Endothelial cell of umbilical vein (primary cell): ENCODE measurements at regions not wholly inside any gene's neighbourhood (a gene's known extent, or its start where the extent isn't known, plus 50 kb on each side); places are given as distances from the start of the nearest gene placed in this dataset.

Experiments used
- BruUV-seq: library from RNA; stranded (reverse); fragments of 400-500 nt; replicated peaks from 2 replicates; lab custom pipeline; 2021; lab: Mats Ljungman, UMichigan
- CTCF ChIA-PET: fragments of 300-600, 350-600 bp; sonication (Branson Sonifier 250); formaldehyde crosslinking; loops from one replicate; lab custom pipeline; 2021; ENCODE audit warnings: antibody characterized with exemption, inconsistent platforms; lab: Charles Lee
- POLR2A ChIA-PET: fragments of 300-600, 350-600 bp; sonication (Branson Sonifier 250); formaldehyde crosslinking; loops from one replicate; lab custom pipeline; 2021; ENCODE audit warnings: antibody characterized with exemption, inconsistent platforms; lab: Charles Lee
- DNase-seq: peaks from one replicate; pipeline ENCODE4 v3.0.0-alpha.2; 2011; ENCODE audit warnings: low read depth, low spot score
- FAIRE-seq: peaks from 2 replicates; lab custom pipeline; 2011; peaks lifted over from hg19 to GRCh38; lab: Jason Lieb, UNC
- H2AFZ ChIP-seq: 2 replicates; pipeline ENCODE4 v1.6.0; 2012; ENCODE audit warnings: low read depth, low read length, control low read depth, inconsistent platforms
- H3K27ac ChIP-seq: 2 replicates; pipeline ENCODE4 v1.5.1; 2011; ENCODE audit warnings: low read depth, mild to moderate bottlenecking, control low read depth, low read length, moderate library complexity; ENCODE audit not compliant: insufficient read depth
- H3K27me3 ChIP-seq, 2 experiments: 2 replicates each; pipeline versions ENCODE4 v1.6.0 to v1.6.1; 2011; ENCODE audit warnings: low read length in 2 of 2, mixed read lengths in 1 of 2; ENCODE audit not compliant: control insufficient read depth in 2 of 2, insufficient read depth in 2 of 2
- H3K36me3 ChIP-seq, 2 experiments: 2 replicates in 1 of 2; 3 replicates in 1 of 2; pipeline ENCODE4 v1.5.1; 2011; ENCODE audit warnings: low read length in 2 of 2, mild to moderate bottlenecking in 1 of 2, moderate library complexity in 1 of 2; ENCODE audit not compliant: control insufficient read depth in 2 of 2, insufficient read depth in 2 of 2; ENCODE audit errors: extremely low read depth in 1 of 2
- H3K4me1 ChIP-seq: 3 replicates; pipeline ENCODE4 v1.5.1; 2011; ENCODE audit warnings: mild to moderate bottlenecking, low read length; ENCODE audit not compliant: control insufficient read depth, insufficient read depth; ENCODE audit errors: extremely low read depth
- H3K4me2 ChIP-seq: 2 replicates; pipeline ENCODE4 v1.6.1; 2011; ENCODE audit warnings: low read length, control low read depth, mixed read lengths; ENCODE audit not compliant: insufficient read depth
- H3K4me3 ChIP-seq, 3 experiments: fragments of 200-600 bp in 1 of 3; sonication (generic), shearing (Covaris generic) in 1 of 3; replicated peaks in 1 of 3; 2 replicates each; pipeline ENCODE4 v1.5.1; 2011 to 2016; ENCODE audit warnings: control low read depth in 3 of 3, low read length in 3 of 3, mild to moderate bottlenecking in 2 of 3, inconsistent platforms in 1 of 3, low read depth in 1 of 3, moderate library complexity in 1 of 3; ENCODE audit not compliant: insufficient read depth in 1 of 3
- H3K79me2 ChIP-seq: 2 replicates; pipeline ENCODE4 v1.6.0; 2012; ENCODE audit warnings: low read length, inconsistent platforms; ENCODE audit not compliant: control insufficient read depth, insufficient read depth
- H3K9ac ChIP-seq: replicated peaks from 2 replicates; pipeline ENCODE3; 2011; ENCODE audit warnings: low read length, control low read depth; ENCODE audit not compliant: insufficient read depth; ENCODE audit errors: extremely low read depth
- H3K9me1 ChIP-seq: replicated peaks from 3 replicates; pipeline ENCODE4 v1.6.0; 2011; ENCODE audit warnings: mild to moderate bottlenecking, low read length; ENCODE audit not compliant: control insufficient read depth, insufficient read depth; ENCODE audit errors: extremely low read depth
- H3K9me3 ChIP-seq: replicated peaks from 2 replicates; pipeline ENCODE4 v1.5.1; 2012; ENCODE audit warnings: low read length, inconsistent platforms; ENCODE audit not compliant: control insufficient read depth, insufficient read depth
- H4K20me1 ChIP-seq: replicated peaks from 2 replicates; pipeline ENCODE3; 2011; ENCODE audit warnings: mild to moderate bottlenecking, low read length; ENCODE audit not compliant: control insufficient read depth, insufficient read depth; ENCODE audit errors: extremely low read depth
- CTCF ChIP-seq, 2 donors: IDR thresholded peaks; 1 replicate in 1 of 2; 2 replicates in 1 of 2; pipeline ENCODE4 v1.5.1; 2011; ENCODE audit warnings: low read length in 2 of 2, mild to moderate bottlenecking in 2 of 2, moderate library complexity in 2 of 2, control low read depth in 1 of 2, inconsistent platforms in 1 of 2, low read depth in 1 of 2; ENCODE audit not compliant: insufficient read depth in 1 of 2; ENCODE audit errors: extremely low read depth in 1 of 2
- EZH2 ChIP-seq: IDR thresholded peaks from 2 replicates; pipeline ENCODE4 v1.6.1; 2012; ENCODE audit warnings: borderline replicate concordance, low read depth, mild to moderate bottlenecking, moderate library complexity, low read length, inconsistent platforms; ENCODE audit not compliant: severe bottlenecking
- FOS ChIP-seq: IDR thresholded peaks from 2 replicates; pipeline ENCODE4 v1.6.1; 2011; ENCODE audit warnings: mild to moderate bottlenecking, low read length, moderate library complexity, borderline replicate concordance; ENCODE audit not compliant: insufficient read depth
- GATA2 ChIP-seq: IDR thresholded peaks from 2 replicates; pipeline ENCODE4 v1.7.0; 2011; ENCODE audit warnings: low read depth, mild to moderate bottlenecking, moderate library complexity, mixed read lengths, low read length; ENCODE audit not compliant: insufficient read length, insufficient read depth
- JUN ChIP-seq: IDR thresholded peaks from 2 replicates; pipeline ENCODE4 v1.6.1; 2011; ENCODE audit warnings: borderline replicate concordance, low read depth; ENCODE audit not compliant: insufficient read length, insufficient read depth
- MAX ChIP-seq: IDR thresholded peaks from 2 replicates; pipeline ENCODE4 v1.6.1; 2011; ENCODE audit not compliant: insufficient read depth, insufficient read length
- MYC ChIP-seq: IDR thresholded peaks from one replicate; pipeline ENCODE4 v1.6.1; 2011; ENCODE audit warnings: mild to moderate bottlenecking, low read depth, low read length
- POLR2A ChIP-seq: IDR thresholded peaks from 2 replicates; pipeline ENCODE4 v1.6.1; 2012; ENCODE audit warnings: low read depth, mild to moderate bottlenecking, control low read depth, low read length
- POLR2AphosphoS5 ChIP-seq: IDR thresholded peaks from 2 replicates; pipeline ENCODE4 v1.6.1; 2012; ENCODE audit warnings: low read depth, mild to moderate bottlenecking, control low read depth, low read length, moderate library complexity; ENCODE audit not compliant: insufficient read depth
- dilution Hi-C: fragments of 300-500 bp; cut with MboI; formaldehyde crosslinking; loops from one replicate; pipeline ENCODE4 v1.15.0; 2019; ENCODE audit warnings: low sequenced_read_pairs; ENCODE audit not compliant: extremely low pct_ligation_motif_present
- intact Hi-C: fragments of 100-400 bp; cut with micrococcal nuclease; formaldehyde crosslinking; loops from one replicate; pipeline ENCODE4 v1.10.0; 2022

DNA sequence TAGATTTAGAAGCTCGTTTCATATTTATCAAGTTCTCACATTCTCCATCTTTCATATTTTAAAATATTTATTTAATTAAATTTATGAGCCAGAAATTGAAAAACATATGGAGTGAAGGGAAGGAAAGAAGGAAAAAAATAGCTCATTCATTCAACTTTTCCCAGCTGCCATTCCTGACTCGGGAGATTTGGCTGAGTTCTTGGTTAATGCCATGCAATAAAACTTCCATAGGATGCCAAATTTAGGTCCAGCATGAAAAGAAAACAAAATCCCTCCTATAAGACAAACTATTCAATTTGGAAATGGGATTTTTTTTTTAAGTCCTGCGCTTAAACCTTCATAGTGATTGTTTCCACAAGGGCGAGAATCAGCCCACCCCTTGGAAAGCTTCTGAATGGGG is 426.1 kb upstream of the TNP1 start:
- no peaks in the 10 kb centered on the region for H3K36me3 ChIP-seq
- dilution Hi-C loops (no loop called here), intact Hi-C loops (no loop called here)
- no peak overlapping the region for H3K27ac ChIP-seq
- DNase-seq (no peak), FAIRE-seq (no peak)
- BruUV-seq, result no TSS peak
- no peaks in the 10 kb centered on the region for H3K79me2 ChIP-seq
- no peak overlapping the region for H3K9ac ChIP-seq
- no peaks in the 10 kb centered on the region for H3K27me3 ChIP-seq
- no peak overlapping the region for H2AFZ ChIP-seq
- H3K4me2 ChIP-seq, result no peak overlapping the region
- no peak overlapping the region for H3K4me3 ChIP-seq
- TF ChIP-seq GATA2 (no peak), FOS (no peak), CTCF (IDR thresholded peaks at IDR 0.05; ENCODE audit: extremely low read depth in 1 of 2, insufficient read depth in 1 of 2, low read depth in 1 of 2, low read length in 2 of 2) (no peak), POLR2A (no peak), POLR2AphosphoS5 (no peak), MAX (no peak), JUN (no peak), MYC (no peak), EZH2 (no peak)
- no peaks in the 10 kb centered on the region for H3K9me3 ChIP-seq
- POLR2A ChIA-PET, result no interaction called here
- no peaks in the 10 kb centered on the region for H3K4me1 ChIP-seq
- no peaks in the 10 kb centered on the region for H4K20me1 ChIP-seq
- CTCF ChIA-PET, result interaction anchor here (1.7 kb wide), 1 partner anchor 18 kb away, joined by 7 read pairs; no protein-coding TSS in a partner anchor
- H3K9me1 ChIP-seq, result no peaks in the 10 kb centered on the region
